ENCODE measurements at regions not wholly inside any gene's neighbourhood (a gene's known extent, or its start where the extent isn't known, plus 50 kb on each side); places are given as distances from the start of the nearest gene placed in this dataset.
"Not testable (repeated sequence)": the region's sequence is repeated elsewhere in the genome, so short reads cannot be mapped to it uniquely, and the experiment has no call there.

DNA sequence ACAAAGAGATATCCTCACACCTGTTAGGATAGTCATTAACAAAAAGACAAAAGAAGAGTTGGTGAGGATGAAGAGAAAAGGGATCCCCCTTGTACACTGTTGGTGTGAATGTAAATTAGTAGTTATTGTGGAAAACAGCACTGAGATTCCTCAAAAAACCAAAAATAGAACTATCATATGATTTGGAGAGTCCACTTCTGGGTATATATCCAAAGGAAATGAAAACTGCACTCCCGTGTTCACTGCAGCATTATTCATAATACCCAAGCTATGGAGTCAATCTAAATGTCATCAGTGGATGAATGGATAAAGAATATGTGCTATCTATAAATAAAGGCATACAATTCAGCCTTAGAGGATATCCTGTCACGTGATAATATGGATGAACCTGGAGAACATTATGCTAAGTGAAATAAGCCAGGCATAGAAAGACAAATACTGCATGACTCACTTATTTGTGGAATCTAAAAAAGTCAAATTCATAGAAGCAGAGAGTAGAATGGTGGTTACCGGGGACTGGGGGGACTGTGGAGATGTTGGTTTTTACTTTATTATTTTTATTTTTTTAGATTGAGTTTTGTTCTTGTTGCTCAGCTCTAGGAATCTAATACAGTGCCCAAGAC is 114.6 kb upstream of the PABPC3 start:
- TF ChIP-seq MYC (IDR thresholded peaks at IDR 0.05; ENCODE audit: low read depth, low read length); POLR2A (IDR thresholded peaks at IDR 0.05; ENCODE audit: low read depth, low read length); POLR2AphosphoS5 (IDR thresholded peaks at IDR 0.05; ENCODE audit: insufficient read depth, low read depth, low read length); EZH2 (IDR thresholded peaks at IDR 0.05; ENCODE audit: borderline replicate concordance, low read depth, low read length, severe bottlenecking): not testable (repeated sequence)
- TF ChIP-seq, protein P1, sequence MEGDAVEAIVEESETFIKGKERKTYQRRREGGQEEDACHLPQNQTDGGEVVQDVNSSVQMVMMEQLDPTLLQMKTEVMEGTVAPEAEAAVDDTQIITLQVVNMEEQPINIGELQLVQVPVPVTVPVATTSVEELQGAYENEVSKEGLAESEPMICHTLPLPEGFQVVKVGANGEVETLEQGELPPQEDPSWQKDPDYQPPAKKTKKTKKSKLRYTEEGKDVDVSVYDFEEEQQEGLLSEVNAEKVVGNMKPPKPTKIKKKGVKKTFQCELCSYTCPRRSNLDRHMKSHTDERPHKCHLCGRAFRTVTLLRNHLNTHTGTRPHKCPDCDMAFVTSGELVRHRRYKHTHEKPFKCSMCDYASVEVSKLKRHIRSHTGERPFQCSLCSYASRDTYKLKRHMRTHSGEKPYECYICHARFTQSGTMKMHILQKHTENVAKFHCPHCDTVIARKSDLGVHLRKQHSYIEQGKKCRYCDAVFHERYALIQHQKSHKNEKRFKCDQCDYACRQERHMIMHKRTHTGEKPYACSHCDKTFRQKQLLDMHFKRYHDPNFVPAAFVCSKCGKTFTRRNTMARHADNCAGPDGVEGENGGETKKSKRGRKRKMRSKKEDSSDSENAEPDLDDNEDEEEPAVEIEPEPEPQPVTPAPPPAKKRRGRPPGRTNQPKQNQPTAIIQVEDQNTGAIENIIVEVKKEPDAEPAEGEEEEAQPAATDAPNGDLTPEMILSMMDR (IDR thresholded peaks at IDR 0.05; ENCODE audit: extremely low read depth in 1 of 2, insufficient read depth in 1 of 2, low read depth in 1 of 2, low read length in 2 of 2): not testable (repeated sequence)
- TF ChIP-seq, protein P2, sequence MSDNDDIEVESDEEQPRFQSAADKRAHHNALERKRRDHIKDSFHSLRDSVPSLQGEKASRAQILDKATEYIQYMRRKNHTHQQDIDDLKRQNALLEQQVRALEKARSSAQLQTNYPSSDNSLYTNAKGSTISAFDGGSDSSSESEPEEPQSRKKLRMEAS (IDR thresholded peaks at IDR 0.05; ENCODE audit: insufficient read depth, insufficient read length): not testable (repeated sequence)
